ENCODE measurements at regions not wholly inside any gene's neighbourhood (a gene's known extent, or its start where the extent isn't known, plus 50 kb on each side); places are given as distances from the start of the nearest gene placed in this dataset.

DNA sequence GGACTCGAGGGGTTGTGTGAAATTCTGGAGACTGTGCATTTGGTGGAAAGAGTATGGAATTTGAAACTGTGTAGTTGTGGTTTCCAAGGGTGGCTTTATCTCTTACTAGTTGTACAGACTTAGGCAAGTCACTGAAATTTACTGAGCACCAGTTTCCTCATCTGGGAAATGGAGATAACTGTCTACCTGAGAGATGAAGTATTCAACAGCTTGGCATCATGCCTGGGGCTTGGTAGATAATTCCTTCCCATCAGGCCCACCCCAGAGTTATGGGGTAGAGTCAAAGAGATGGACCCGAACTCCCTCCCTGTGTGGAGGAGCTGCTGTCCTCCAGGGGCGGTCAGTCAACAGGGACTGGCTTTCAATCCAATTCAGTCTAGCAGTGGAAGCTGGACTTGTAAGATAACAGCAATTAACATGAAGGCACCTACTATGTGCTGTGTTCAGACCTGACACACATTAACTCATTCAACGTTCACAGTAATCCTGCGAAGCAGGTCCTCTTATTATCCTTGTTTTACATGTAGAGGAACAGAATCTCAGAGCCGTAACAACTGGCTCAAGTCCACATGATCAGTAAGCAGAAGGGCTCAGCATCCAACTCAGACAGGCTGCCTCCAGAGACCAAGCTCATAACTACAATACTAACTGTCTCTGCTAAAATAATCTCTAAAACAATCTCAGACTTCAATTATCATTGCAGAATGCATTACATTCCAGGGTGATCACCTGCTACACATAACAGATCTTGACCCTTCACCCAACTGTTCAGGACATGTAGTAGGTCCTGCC lies 432.1 kb downstream of the LPIN1 start:
- H4K20me1 ChIP-seq (ENCODE audit: insufficient read depth, low read length): no peaks in the 10 kb centered on the region
- no peak overlapping the region for H3K4me2 ChIP-seq (ENCODE audit: insufficient read depth, low read length)
- no peaks in the 10 kb centered on the region for H3K36me3 ChIP-seq (ENCODE audit: insufficient read depth, low read length)
- peaks cover 16% of the 10 kb centered on the region for H3K4me1 ChIP-seq (ENCODE audit: insufficient read depth, low read length)
- TF ChIP-seq, protein P1, sequence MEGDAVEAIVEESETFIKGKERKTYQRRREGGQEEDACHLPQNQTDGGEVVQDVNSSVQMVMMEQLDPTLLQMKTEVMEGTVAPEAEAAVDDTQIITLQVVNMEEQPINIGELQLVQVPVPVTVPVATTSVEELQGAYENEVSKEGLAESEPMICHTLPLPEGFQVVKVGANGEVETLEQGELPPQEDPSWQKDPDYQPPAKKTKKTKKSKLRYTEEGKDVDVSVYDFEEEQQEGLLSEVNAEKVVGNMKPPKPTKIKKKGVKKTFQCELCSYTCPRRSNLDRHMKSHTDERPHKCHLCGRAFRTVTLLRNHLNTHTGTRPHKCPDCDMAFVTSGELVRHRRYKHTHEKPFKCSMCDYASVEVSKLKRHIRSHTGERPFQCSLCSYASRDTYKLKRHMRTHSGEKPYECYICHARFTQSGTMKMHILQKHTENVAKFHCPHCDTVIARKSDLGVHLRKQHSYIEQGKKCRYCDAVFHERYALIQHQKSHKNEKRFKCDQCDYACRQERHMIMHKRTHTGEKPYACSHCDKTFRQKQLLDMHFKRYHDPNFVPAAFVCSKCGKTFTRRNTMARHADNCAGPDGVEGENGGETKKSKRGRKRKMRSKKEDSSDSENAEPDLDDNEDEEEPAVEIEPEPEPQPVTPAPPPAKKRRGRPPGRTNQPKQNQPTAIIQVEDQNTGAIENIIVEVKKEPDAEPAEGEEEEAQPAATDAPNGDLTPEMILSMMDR (IDR thresholded peaks at IDR 0.05; ENCODE audit: extremely low read depth, low read depth, low read length): no peak
- no peak overlapping the region for H2AFZ ChIP-seq (ENCODE audit: low read length)
- no peaks in the 10 kb centered on the region for H3K9me3 ChIP-seq (ENCODE audit: low read depth, low read length)
- DNase-seq (ENCODE audit: insufficient read length, low spot score, missing footprints): no peak
- no peak overlapping the region for H3K4me3 ChIP-seq (ENCODE audit: insufficient read depth, low read length)
- H3K79me2 ChIP-seq (ENCODE audit: insufficient read depth, low read length): no peaks in the 10 kb centered on the region
- no peaks in the 10 kb centered on the region for H3K27me3 ChIP-seq (ENCODE audit: insufficient read depth, low read length)
- H3K27ac ChIP-seq (ENCODE audit: low read depth, low read length): no peak overlapping the region

DNA sequence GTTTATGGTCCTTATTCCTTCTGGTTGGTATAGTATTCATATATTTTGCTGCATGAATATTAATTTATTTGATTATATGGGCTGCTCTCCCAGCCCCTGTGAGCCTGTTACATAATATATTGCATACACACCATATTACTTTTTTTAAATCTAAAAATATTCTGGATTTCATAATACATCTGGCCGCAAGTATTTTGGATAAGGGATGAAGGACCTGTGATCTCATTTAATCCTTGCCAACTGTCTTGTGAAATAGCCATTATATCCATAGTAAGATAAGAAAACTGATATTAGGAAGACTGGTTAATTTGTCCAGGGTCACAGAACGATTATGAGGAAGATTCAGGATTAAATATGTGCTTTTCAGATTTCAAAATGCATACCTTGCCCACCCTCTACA lies 433.6 kb downstream of the LPIN1 start:
- no peaks in the 10 kb centered on the region for H3K36me3 ChIP-seq (ENCODE audit: insufficient read depth, low read length)
- DNase-seq (ENCODE audit: insufficient read length, low spot score, missing footprints): no peak
- no peak overlapping the region for H2AFZ ChIP-seq (ENCODE audit: low read length)
- no peaks in the 10 kb centered on the region for H3K27me3 ChIP-seq (ENCODE audit: insufficient read depth, low read length)
- no peak overlapping the region for H3K27ac ChIP-seq (ENCODE audit: low read depth, low read length)
- H4K20me1 ChIP-seq (ENCODE audit: insufficient read depth, low read length): no peaks in the 10 kb centered on the region
- H3K4me3 ChIP-seq (ENCODE audit: insufficient read depth, low read length): no peak overlapping the region
- H3K9me3 ChIP-seq (ENCODE audit: low read depth, low read length): no peaks in the 10 kb centered on the region
- H3K4me2 ChIP-seq (ENCODE audit: insufficient read depth, low read length): no peak overlapping the region
- H3K4me1 ChIP-seq (ENCODE audit: insufficient read depth, low read length): peaks cover 16% of the 10 kb centered on the region
- TF ChIP-seq, protein P1 (IDR thresholded peaks at IDR 0.05; ENCODE audit: extremely low read depth, low read depth, low read length): no peak
- no peaks in the 10 kb centered on the region for H3K79me2 ChIP-seq (ENCODE audit: insufficient read depth, low read length)

DNA sequence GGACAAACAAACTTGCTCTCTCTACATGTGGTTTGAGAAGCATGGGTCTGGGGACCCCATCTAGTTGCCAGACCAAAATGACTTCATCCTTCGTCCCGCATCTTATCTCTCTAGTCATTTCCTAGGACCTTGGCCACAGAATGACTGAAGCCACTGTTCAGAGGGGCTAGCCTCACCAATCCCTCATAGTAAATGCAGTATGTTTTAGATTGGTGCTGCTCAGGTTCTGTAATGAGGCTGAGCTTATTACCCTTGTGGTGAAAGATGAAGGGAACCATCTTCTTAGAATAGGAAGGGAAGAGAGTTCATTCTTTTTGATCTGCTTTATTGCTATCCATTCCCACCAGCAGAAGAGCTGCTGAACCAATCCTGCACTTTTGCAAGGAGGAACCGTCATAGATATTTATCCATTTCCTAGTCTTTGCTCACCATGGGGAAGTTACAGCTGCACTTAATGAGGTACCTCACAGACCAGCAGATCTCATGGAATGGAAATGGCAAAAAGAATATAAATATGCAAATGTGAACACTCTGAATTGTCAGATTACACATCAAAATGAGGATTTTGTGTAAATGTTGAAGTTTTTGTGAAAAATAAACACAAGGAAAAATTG lies 436.7 kb downstream of the LPIN1 start:
- TF ChIP-seq, protein P1 (IDR thresholded peaks at IDR 0.05; ENCODE audit: extremely low read depth, low read depth, low read length): no peak
- Histone ChIP-seq H3K9me3 (ENCODE audit: low read depth, low read length) (no peaks in the 10 kb centered on the region), H2AFZ (ENCODE audit: low read length) (no peak overlapping the region), H3K4me1 (ENCODE audit: insufficient read depth, low read length) (no peaks in the 10 kb centered on the region), H3K79me2 (ENCODE audit: insufficient read depth, low read length) (no peaks in the 10 kb centered on the region), H3K27ac (ENCODE audit: low read depth, low read length) (no peak overlapping the region), H3K4me2 (ENCODE audit: insufficient read depth, low read length) (no peak overlapping the region), H3K4me3 (ENCODE audit: insufficient read depth, low read length) (no peak overlapping the region), H3K36me3 (ENCODE audit: insufficient read depth, low read length) (no peaks in the 10 kb centered on the region), H4K20me1 (ENCODE audit: insufficient read depth, low read length) (no peaks in the 10 kb centered on the region), H3K27me3 (ENCODE audit: insufficient read depth, low read length) (no peaks in the 10 kb centered on the region)
- DNase-seq (ENCODE audit: insufficient read length, low spot score, missing footprints): no peak

DNA sequence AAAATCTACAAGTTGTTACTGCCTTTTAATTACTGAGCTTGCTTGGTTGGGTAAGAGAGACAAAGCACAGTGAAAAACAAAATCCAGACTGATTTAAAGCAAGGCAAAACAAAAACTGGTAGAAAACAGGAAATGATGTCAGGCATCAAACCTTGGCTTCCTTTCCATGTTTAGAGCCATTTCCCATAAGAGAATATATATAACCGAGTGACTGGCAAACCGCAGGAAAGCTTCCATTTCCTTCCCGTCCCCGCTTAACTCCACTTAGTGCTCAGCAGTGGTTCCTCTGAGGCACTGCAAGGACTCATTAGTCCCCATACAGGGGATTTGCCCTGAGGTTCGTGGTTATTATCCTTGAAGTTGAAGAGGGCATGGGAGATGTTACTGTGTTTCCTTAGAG lies 446.3 kb downstream of the LPIN1 start:
- Histone ChIP-seq H3K9me3 (ENCODE audit: low read depth, low read length) (no peaks in the 10 kb centered on the region), H3K4me1 (ENCODE audit: insufficient read depth, low read length) (no peaks in the 10 kb centered on the region), H3K27me3 (ENCODE audit: insufficient read depth, low read length) (no peaks in the 10 kb centered on the region), H4K20me1 (ENCODE audit: insufficient read depth, low read length) (no peaks in the 10 kb centered on the region), H3K79me2 (ENCODE audit: insufficient read depth, low read length) (no peaks in the 10 kb centered on the region), H3K4me2 (ENCODE audit: insufficient read depth, low read length) (no peak overlapping the region), H3K36me3 (ENCODE audit: insufficient read depth, low read length) (no peaks in the 10 kb centered on the region), H2AFZ (ENCODE audit: low read length) (no peak overlapping the region), H3K4me3 (ENCODE audit: insufficient read depth, low read length) (no peak overlapping the region), H3K27ac (ENCODE audit: low read depth, low read length) (no peak overlapping the region)
- no peak for DNase-seq (ENCODE audit: insufficient read length, low spot score, missing footprints)
- TF ChIP-seq, protein P1 (IDR thresholded peaks at IDR 0.05; ENCODE audit: extremely low read depth, low read depth, low read length): no peak
